Immature natural killer cell (primary cell): ENCODE measurements at regions not wholly inside any gene's neighbourhood (a gene's known extent, or its start where the extent isn't known, plus 50 kb on each side); places are given as distances from the start of the nearest gene placed in this dataset.

Source experiments
- DNase-seq, 3 donors: peaks; one replicate each; pipeline ENCODE4 v3.0.0; 2022; ENCODE audit warnings: mixed read lengths in 1 of 3
- H3K27ac Mint-ChIP-seq, 6 donors: one replicate each; pipeline ENCODE4 v1.8.0; 2020; ENCODE audit warnings: mixed read lengths in 6 of 6, mild to moderate bottlenecking in 5 of 6, inconsistent platforms in 4 of 6, moderate library complexity in 3 of 6
- H3K27me3 Mint-ChIP-seq, 3 donors: one replicate each; pipeline ENCODE4 v1.8.0; 2020 to 2021; ENCODE audit warnings: low read depth in 3 of 3, mild to moderate bottlenecking in 3 of 3, mixed read lengths in 3 of 3, moderate library complexity in 3 of 3, inconsistent platforms in 1 of 3
- H3K36me3 Mint-ChIP-seq, 3 donors: one replicate each; pipeline ENCODE4 v1.8.0; 2020; ENCODE audit warnings: mixed read lengths in 3 of 3, inconsistent platforms in 2 of 3, mild to moderate bottlenecking in 2 of 3
- H3K4me1 Mint-ChIP-seq, 2 donors: one replicate each; pipeline ENCODE4 v1.8.0; 2020; ENCODE audit warnings: inconsistent platforms in 2 of 2, mild to moderate bottlenecking in 2 of 2, mixed read lengths in 2 of 2, moderate library complexity in 1 of 2
- H3K4me3 Mint-ChIP-seq, 5 donors: one replicate each; pipeline ENCODE4 v1.8.0; 2020; ENCODE audit warnings: mild to moderate bottlenecking in 5 of 5, mixed read lengths in 5 of 5, inconsistent platforms in 3 of 5, moderate library complexity in 3 of 5
- H3K9me3 Mint-ChIP-seq, 6 donors: one replicate each; pipeline ENCODE4 v1.8.0; 2020; ENCODE audit warnings: mild to moderate bottlenecking in 6 of 6, mixed read lengths in 6 of 6, inconsistent platforms in 4 of 6, moderate library complexity in 3 of 6

DNA sequence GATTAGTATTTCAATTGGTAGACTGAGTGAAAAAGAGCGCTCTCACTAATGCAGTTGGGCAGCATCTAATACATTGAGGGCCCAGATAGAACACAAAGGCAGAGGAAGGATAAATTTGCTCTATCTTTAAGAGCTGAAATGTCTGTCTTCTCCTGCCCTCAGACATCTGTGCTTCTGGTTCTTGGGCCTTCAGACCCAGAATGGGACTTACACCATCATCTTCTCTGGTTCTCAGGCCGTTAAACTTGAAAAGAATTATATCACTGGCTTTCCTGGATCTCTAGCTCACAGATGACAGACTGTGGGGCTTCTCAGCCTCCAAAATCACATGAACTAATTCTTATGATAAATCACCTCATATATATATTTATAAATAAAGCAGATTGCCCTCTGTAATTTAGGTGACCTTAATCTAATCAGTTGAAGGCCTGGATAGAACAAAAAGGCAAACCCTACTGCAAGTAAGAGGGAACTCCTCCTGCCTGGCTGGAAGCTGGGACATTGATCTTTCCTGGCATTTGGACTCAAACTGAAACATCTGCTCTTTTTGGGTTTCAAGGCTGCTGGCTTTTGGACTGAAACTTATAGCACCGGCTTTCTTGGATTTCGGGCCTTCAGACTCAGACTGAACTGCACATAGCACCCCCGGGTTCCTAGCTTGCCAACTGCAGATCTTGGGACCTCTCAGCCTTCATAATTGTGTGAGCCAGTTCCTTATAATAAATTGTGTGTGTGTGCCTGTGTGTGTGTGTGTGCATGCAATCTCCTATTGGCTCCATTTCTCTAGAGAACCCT is 390.4 kb upstream of the PLXNA2 start:
- Mint-ChIP-seq H3K27ac (no peak overlapping the region), H3K4me3 (no peak overlapping the region), H3K36me3 (no peaks in the 10 kb centered on the region), H3K4me1 (no peaks in the 10 kb centered on the region), H3K27me3 (peaks cover 1 to 6% (median 2%) of the 10 kb centered on the region in 3 donors), H3K9me3 (no peaks in the 10 kb centered on the region)
- DNase-seq: no peak

DNA sequence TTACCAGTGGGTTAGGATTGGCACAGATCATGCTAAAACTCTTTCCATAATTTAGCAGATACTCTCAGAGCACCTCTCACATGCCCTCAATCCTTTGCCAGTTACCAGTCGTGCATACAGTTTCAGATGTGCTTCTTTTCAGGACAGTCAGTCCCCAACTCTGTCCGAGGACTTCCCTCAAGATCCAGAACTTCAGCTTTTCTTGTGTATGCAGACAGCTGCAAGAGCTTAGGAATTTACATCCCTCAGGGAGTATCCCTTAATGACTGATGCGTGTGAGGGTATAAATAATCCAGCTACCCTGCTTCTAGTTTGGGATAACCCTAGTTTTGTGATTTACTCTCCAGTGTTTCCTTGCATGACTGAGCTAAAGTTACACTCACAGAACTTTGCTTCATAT is 393.0 kb upstream of the PLXNA2 start:
- H3K4me3 Mint-ChIP-seq: no peak overlapping the region
- H3K4me1 Mint-ChIP-seq: no peaks in the 10 kb centered on the region
- no peak for DNase-seq
- no peaks in the 10 kb centered on the region for H3K36me3 Mint-ChIP-seq
- peaks cover 0 to 2% (median 0%) of the 10 kb centered on the region in 6 donors for H3K9me3 Mint-ChIP-seq
- H3K27ac Mint-ChIP-seq: no peak overlapping the region
- H3K27me3 Mint-ChIP-seq: peaks cover 2 to 6% (median 4%) of the 10 kb centered on the region in 3 donors

DNA sequence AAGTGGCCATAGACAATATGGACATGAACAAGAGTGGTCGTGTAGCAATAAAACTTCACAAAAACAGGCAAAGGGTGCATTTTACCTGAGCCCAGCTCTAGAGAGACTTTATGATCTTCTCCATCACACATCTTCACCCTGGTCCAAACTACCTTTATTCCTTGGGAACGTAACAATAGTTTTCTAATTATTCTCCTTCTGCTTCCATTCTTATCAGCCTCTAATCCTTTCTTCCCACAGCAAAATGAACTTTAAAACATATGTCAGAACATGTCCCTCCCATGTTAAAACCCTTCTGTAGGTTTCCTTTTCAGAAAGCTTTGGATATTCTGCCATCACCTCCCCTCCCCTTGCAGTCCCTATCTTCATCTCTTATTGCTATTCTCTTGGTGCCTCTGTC is 395.2 kb upstream of the PLXNA2 start:
- H3K9me3 Mint-ChIP-seq: peaks cover 0 to 2% (median 0%) of the 10 kb centered on the region in 6 donors
- H3K4me3 Mint-ChIP-seq: no peak overlapping the region
- no peaks in the 10 kb centered on the region for H3K4me1 Mint-ChIP-seq
- H3K27me3 Mint-ChIP-seq: peaks cover 2 to 6% (median 4%) of the 10 kb centered on the region in 3 donors
- no peak for DNase-seq
- H3K36me3 Mint-ChIP-seq: no peaks in the 10 kb centered on the region
- H3K27ac Mint-ChIP-seq: no peak overlapping the region

DNA sequence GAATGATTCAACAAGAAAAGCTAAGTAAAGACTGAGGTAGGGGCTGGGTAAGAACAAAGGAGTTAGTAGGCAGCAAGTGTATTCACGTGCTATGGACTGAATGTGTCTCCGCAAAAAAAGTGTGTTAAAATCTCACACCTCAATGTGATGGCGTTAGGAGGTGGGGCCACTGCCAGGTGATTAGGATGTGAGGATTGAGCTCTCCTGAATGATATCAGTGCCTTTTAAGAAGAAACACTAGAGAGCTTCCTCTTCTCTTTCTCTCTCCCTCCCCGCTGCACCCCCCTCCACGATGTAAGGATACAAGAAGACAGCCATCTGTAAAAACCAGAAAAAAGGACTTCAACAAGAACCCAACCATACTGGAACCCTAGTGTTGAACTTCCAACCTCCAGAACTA is 396.1 kb upstream of the PLXNA2 start:
- Mint-ChIP-seq H3K27ac (no peak overlapping the region), H3K36me3 (no peaks in the 10 kb centered on the region), H3K27me3 (peaks cover 2 to 6% (median 4%) of the 10 kb centered on the region in 3 donors), H3K4me1 (no peaks in the 10 kb centered on the region), H3K4me3 (no peak overlapping the region), H3K9me3 (peaks cover 0 to 2% (median 0%) of the 10 kb centered on the region in 6 donors)
- no peak for DNase-seq

DNA sequence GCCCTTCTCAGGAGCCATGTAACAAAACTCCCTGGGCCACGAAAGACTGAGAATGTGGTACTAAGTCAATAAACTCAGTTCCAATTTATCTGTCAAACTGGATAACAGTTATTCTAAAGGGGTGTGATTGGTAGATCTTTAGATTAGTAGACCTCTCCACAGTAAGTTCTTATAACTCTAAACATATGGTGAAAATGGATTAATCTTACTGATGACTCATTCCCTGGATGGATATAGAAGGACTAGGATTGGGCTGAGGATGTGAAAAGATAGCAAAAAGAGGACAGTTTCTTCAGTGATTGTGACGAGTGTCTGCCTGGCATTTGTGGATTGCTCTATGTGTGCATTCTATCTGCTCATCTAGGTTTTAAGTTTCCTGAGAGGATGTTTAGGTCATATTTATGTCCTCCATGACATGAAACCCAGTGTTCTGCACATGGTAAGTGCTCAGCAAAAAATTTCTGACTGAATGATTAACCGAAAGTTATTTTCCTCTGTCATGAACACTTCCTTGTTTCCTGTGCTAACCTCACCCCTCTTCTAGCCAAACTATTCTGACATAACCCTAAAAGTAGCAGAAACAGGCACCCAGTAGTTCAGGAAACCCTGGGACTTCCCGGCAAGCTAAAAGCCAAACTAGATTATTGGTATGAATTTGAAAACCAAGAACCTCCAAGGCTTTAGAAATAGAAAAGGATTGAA is 397.5 kb upstream of the PLXNA2 start:
- Mint-ChIP-seq H3K4me3 (no peak overlapping the region), H3K9me3 (peaks cover 0 to 3% (median 0%) of the 10 kb centered on the region in 6 donors), H3K36me3 (no peaks in the 10 kb centered on the region), H3K27ac (no peak overlapping the region), H3K27me3 (peaks cover 2 to 6% (median 5%) of the 10 kb centered on the region in 3 donors), H3K4me1 (no peaks in the 10 kb centered on the region)
- no peak for DNase-seq

DNA sequence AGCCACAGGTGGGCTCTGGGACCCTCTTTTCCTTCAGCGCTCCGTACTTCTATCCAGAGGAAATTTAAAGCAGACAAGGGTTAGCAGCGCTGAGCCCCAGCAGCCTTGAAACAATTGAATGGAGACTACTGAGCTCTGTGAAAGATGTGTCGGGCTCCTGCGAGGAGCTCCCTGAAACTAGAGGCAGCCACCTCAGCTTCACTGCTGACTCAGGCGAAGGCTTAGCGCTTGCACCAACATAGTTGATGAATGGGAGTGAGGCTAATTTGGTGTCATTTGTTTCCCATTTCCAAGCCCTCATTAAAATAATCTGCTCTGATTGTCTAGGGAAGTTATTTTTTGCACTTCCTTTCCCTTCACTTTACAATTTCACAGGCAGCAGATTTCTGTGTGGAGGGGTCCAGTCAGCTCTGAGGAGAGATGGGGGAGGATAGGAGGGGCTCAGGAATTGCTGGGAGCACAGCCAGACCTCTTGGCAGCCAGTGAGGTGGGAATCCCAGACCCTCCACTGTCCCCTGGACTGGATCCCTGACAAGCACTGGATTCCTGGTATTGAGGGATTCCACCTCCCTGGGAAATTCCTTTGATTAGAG is 398.9 kb upstream of the PLXNA2 start:
- no peak overlapping the region for H3K27ac Mint-ChIP-seq

DNA sequence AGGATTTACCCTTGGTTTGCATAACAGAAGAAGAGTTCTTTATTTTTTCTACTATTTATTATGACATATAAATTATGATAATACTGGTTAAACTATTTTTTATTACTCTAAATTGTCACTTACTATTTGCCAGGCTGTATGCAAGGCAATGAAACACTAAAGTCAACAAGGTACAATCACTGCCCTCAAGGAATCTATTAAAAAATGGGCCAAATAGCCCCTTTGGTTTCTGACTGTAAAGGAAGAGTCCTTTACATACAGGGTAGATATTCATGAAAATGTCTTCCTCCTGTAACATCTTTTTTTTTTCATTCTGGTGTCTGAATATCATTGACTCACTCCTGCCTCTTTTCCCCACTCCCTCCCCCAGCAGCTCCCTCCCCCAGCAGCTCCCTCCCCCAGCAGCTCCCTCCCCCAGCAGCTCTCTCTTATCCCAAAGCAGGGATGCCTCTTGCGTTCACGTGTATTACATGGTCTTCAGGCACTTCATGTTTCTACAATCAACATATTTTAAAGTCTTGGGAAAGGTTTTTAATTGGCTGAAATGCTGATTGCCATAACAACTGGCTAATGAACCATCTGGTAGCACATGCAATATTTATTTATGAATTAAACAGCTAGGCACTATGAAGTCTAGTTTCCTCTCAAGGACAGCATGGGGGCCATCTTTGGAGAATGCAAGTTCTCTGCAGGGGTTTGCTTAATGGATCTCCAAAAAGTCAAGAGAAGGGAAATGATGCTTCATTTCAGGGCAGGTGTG is 400.4 kb upstream of the PLXNA2 start:
- H3K36me3 Mint-ChIP-seq: no peaks in the 10 kb centered on the region
- H3K27ac Mint-ChIP-seq: no peak overlapping the region
- peaks cover 0 to 5% (median 0%) of the 10 kb centered on the region in 3 donors for H3K27me3 Mint-ChIP-seq
- H3K4me1 Mint-ChIP-seq: no peaks in the 10 kb centered on the region
- H3K4me3 Mint-ChIP-seq: no peak overlapping the region
- peaks cover 0 to 3% (median 0%) of the 10 kb centered on the region in 6 donors for H3K9me3 Mint-ChIP-seq
- no peak for DNase-seq

More for the DNA sequence above, 398.9 kb upstream of the PLXNA2 start:
- Mint-ChIP-seq H3K36me3 (no peaks in the 10 kb centered on the region), H3K4me3 (no peak overlapping the region), H3K9me3 (peaks cover 0 to 3% (median 0%) of the 10 kb centered on the region in 6 donors), H3K4me1 (no peaks in the 10 kb centered on the region), H3K27me3 (peaks cover 0 to 6% (median 5%) of the 10 kb centered on the region in 3 donors)
- no peak for DNase-seq

DNA sequence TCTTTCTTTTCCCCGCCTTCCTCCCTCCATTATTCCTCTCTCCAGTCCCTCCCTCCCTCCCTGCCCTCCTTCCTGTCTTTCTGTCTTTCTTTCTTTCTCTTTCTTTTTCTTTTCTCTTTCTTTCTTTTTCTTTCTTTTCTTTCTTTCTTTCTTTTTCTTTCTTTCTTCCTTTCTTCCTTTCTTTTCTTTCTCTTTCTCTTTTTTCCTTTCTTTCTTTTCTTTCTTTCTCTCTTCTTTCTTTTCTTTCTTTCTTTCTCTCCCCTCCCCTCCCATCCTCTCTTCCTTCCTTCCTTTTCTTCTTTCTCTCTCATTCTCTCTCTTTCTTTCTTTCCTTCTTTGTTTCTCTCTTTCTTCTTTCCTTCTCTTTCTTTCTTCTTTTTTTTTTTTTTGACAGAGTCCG is 402.2 kb upstream of the PLXNA2 start:
- Mint-ChIP-seq H3K4me3 (no peak overlapping the region), H3K36me3 (no peaks in the 10 kb centered on the region), H3K27me3 (peaks cover 0 to 5% (median 2%) of the 10 kb centered on the region in 3 donors), H3K9me3 (peaks cover 0 to 1% (median 0%) of the 10 kb centered on the region in 6 donors), H3K27ac (no peak overlapping the region), H3K4me1 (no peaks in the 10 kb centered on the region)
- DNase-seq: no peak

DNA sequence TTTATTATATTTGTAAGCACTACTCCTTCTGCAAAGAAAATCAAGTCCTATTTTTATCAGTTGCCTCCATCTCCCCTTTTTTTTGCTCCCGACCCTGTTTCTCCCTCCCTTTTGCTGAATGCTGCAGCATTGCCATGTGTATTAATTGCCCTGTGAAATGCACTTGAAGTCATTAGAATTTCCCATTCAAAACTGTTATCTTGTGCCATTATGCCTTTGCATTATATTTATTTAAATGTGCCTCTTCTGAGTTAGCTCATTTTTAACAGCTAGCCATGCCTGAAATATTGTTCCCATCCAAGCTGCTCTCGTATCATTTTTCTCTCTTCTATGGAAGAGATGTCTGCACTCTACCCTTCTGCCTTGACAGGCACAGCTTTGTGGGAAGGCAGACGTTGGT is 404.0 kb upstream of the PLXNA2 start:
- peaks cover 0 to 1% (median 0%) of the 10 kb centered on the region in 6 donors for H3K9me3 Mint-ChIP-seq
- no peak for DNase-seq
- H3K36me3 Mint-ChIP-seq: no peaks in the 10 kb centered on the region
- H3K27ac Mint-ChIP-seq: no peak overlapping the region
- H3K4me1 Mint-ChIP-seq: no peaks in the 10 kb centered on the region
- no peak overlapping the region for H3K4me3 Mint-ChIP-seq
- peaks cover 1 to 12% (median 5%) of the 10 kb centered on the region in 3 donors for H3K27me3 Mint-ChIP-seq

DNA sequence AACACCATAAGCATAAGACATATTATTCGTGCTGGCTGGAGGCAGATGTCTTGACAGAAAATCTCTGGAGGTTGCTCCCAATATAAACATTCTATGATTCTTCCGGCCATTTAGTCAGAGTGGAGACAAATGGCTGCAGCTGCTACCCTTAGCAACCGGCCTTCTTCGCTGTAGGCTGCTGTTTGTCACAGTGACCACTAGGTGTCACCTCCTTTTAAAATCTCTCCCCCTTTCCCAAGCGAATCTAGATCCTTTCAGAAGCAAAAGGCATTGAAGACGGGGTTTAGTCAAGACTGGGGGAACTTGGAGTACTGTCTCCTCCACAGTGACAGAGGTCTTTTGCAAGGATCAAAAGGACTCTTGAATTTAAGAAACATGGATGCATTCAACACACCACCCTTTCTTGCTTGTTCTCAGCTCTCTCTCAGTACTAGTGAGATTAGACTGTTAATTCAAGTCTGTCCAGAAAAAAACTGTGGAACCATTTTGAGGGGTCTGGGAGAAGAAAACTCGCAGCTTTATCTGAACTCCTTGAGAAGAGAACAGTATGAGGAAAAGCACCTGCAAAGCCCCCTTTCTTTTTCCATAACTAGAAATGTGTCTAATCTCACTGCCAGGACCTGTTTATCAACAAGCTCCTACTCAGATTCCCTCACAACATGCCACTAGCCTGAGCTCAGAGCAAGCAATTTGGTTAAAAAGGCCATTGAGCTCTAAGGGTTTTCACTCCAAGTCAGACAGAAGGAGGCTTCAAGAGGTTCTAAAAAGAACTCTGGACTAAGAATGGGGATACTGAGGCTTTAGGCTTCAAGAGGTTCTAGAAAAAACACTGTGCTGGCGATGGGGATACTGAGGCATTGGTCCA is 408.3 kb upstream of the PLXNA2 start:
- DNase-seq: peak in 2 of 3 donors; percentile 0 to 4
- no peaks in the 10 kb centered on the region for H3K36me3 Mint-ChIP-seq
- H3K27me3 Mint-ChIP-seq: peaks cover 2 to 14% (median 4%) of the 10 kb centered on the region in 3 donors

DNA sequence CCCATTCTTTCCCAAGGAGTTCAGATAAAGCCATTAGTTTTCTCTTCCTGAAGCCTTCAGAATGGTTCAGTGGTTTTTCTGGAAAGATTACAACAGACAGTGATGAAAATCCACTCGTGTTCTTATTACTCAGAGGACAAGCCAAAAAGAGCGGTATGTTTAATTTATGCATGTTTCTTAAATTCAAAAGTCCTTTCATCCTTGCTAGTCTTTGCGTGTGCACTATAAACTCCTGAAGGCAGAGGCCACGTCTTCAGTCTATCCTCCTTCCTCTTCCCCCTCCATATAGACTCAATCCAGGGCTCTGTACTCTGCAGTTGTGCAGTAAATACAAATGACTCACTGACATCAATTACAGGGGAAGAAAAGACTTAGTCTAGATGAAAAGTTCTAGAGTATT is 409.2 kb upstream of the PLXNA2 start:
- Mint-ChIP-seq H3K4me3 (no peak overlapping the region), H3K27me3 (peaks cover 2 to 14% (median 7%) of the 10 kb centered on the region in 3 donors)

More for the DNA sequence above, 408.3 kb upstream of the PLXNA2 start:
- Mint-ChIP-seq H3K4me3 (no peak overlapping the region), H3K27ac (no peak overlapping the region), H3K9me3 (no peaks in the 10 kb centered on the region), H3K4me1 (no peaks in the 10 kb centered on the region)

DNA sequence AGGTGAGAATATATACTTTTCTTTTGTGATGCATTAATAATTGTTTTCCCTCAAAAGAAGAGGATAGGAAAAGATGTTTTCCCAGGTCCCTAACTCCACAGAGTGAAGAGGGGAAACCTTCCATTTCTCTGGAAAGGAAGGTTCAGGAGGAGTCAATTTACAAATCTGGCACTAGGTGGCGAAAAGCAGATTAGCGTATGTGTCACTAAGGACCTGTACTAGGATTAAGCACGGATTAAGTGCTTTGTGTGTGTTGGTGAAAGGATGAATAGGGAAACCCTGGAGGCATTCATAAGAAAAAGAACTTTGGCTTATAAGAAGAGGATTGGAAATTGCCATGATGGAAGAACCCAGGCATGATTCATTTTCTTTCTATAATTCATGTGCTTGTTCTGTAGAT is 410.1 kb upstream of the PLXNA2 start:
- Mint-ChIP-seq H3K27me3 (peaks cover 2 to 14% (median 7%) of the 10 kb centered on the region in 3 donors), H3K36me3 (no peaks in the 10 kb centered on the region), H3K27ac (no peak overlapping the region), H3K4me3 (no peak overlapping the region), H3K9me3 (peaks cover 0 to 1% (median 0%) of the 10 kb centered on the region in 6 donors), H3K4me1 (no peaks in the 10 kb centered on the region)
- DNase-seq: no peak

More for the DNA sequence above, 409.2 kb upstream of the PLXNA2 start:
- no peak for DNase-seq
- Mint-ChIP-seq H3K9me3 (peaks cover 0 to 1% (median 0%) of the 10 kb centered on the region in 6 donors), H3K4me1 (no peaks in the 10 kb centered on the region), H3K27ac (no peak overlapping the region), H3K36me3 (no peaks in the 10 kb centered on the region)

DNA sequence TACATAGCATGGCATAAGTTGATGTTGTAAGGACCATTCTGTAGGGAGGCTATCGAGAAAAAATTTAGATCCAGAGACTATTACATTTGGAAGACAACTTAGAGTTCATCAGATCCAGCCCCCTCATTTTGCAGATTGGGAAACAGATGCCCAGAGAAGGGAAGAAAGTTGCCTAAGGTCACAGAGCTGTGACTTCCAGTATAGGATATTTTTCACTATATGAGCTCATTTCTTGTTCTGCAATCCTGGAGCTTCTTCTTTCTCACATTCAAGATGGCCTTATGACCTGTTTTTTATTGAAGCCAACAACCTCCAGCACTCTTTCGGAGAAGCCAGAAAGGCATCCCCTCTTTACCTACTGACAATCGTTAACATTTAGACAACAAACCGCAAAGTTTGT is 421.8 kb upstream of the PLXNA2 start:
- H3K36me3 Mint-ChIP-seq: no peaks in the 10 kb centered on the region
- no peaks in the 10 kb centered on the region for H3K4me1 Mint-ChIP-seq
- H3K27ac Mint-ChIP-seq: no peak overlapping the region
- H3K4me3 Mint-ChIP-seq: no peak overlapping the region
- H3K27me3 Mint-ChIP-seq: peaks cover 0 to 6% (median 2%) of the 10 kb centered on the region in 3 donors
- DNase-seq: no peak
- peaks cover 0 to 5% (median 0%) of the 10 kb centered on the region in 6 donors for H3K9me3 Mint-ChIP-seq
